ENCODE measurements at regions not wholly inside any gene's neighbourhood (a gene's known extent, or its start where the extent isn't known, plus 50 kb on each side); places are given as distances from the start of the nearest gene placed in this dataset.

DNA sequence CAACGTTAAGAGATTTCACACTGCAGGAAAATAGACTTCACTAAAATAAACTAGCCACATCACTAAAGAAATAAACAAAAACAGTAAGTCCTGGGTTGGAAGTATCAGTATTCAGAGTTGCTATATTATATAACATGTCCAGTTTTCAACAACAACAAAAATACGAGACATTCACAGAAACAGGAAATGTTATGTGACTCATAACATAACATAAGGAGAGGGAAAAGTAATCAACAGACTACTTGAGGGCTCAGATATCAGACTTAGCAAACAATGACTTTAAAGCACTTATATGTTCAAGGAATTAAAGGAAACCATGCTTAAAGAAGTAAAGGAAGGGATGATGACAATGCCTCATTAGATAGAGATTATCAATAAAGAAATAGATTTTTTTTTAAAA, 73.5 kb upstream of the MKLN1 start:
- H3K36me3 Mint-ChIP-seq, result no peaks in the 10 kb centered on the region
- H3K9me3 Mint-ChIP-seq, result peaks cover 16% of the 10 kb centered on the region
- no peaks in the 10 kb centered on the region for H3K4me1 Mint-ChIP-seq (ENCODE audit: unreplicated experiment)
- no peak overlapping the region for H3K4me3 Mint-ChIP-seq
- no peak for DNase-seq (ENCODE audit: extremely low spot score, unreplicated experiment)
- TF ChIP-seq, protein P1, sequence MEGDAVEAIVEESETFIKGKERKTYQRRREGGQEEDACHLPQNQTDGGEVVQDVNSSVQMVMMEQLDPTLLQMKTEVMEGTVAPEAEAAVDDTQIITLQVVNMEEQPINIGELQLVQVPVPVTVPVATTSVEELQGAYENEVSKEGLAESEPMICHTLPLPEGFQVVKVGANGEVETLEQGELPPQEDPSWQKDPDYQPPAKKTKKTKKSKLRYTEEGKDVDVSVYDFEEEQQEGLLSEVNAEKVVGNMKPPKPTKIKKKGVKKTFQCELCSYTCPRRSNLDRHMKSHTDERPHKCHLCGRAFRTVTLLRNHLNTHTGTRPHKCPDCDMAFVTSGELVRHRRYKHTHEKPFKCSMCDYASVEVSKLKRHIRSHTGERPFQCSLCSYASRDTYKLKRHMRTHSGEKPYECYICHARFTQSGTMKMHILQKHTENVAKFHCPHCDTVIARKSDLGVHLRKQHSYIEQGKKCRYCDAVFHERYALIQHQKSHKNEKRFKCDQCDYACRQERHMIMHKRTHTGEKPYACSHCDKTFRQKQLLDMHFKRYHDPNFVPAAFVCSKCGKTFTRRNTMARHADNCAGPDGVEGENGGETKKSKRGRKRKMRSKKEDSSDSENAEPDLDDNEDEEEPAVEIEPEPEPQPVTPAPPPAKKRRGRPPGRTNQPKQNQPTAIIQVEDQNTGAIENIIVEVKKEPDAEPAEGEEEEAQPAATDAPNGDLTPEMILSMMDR (conservative IDR thresholded peaks at IDR 0.05), result no peak
- H3K27me3 Mint-ChIP-seq, result no peaks in the 10 kb centered on the region
- H3K27ac Mint-ChIP-seq, result no peak overlapping the region

DNA sequence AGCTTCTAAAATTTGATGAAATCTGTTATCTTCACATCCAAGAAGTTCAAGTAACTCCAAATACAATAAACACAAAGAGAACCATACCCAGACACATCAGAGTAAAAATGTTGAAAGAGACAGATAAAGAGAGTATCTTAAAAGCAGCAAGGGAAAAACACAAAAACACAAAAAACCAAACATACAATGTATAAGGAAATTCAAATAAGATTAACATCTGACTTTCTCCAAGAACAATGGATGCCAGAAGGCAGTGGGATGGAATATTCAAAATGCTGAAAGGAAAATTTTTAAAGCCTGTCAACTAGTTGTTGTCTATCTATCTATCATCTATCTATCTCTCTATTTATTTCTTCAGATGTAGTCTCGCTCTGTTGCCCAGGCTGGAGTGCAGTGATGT, 72.4 kb upstream of the MKLN1 start:
- Mint-ChIP-seq H3K4me3 (no peak overlapping the region), H3K27me3 (no peaks in the 10 kb centered on the region)
- TF ChIP-seq, protein P1 (conservative IDR thresholded peaks at IDR 0.05), result no peak

DNA sequence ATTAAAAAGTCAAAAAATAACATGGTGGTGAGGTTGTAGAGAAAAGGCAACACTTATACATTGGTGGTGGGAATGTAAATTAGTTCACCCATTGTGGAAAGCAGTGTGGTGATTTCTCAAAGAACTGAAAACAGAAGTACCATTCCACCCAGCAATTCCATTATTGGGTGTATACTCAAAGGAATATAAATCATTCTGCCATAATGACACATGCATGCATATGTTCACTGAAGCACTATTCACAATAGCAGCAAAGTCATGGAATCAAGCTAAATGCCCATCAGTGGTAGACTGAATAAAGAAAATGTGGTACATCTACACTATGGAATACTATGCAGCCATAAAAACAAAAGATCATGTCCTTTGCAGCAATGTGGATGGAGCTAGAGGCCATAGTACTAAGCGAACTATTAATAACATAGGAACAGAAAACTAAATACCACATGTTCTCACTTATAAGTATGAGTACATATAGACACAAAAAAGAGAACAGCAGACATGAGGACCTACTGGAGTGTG, 66.1 kb upstream of the MKLN1 start:
- no peak for DNase-seq (ENCODE audit: extremely low spot score, unreplicated experiment)
- Mint-ChIP-seq H3K27me3 (no peaks in the 10 kb centered on the region), H3K9me3 (peaks cover 8% of the 10 kb centered on the region), H3K36me3 (no peaks in the 10 kb centered on the region), H3K27ac (no peak overlapping the region), H3K4me1 (ENCODE audit: unreplicated experiment) (no peaks in the 10 kb centered on the region), H3K4me3 (no peak overlapping the region)
- TF ChIP-seq, protein P1 (conservative IDR thresholded peaks at IDR 0.05), result no peak

More for the DNA sequence above, 72.4 kb upstream of the MKLN1 start:
- DNase-seq (ENCODE audit: extremely low spot score, unreplicated experiment), result no peak
- H3K4me1 Mint-ChIP-seq (ENCODE audit: unreplicated experiment), result no peaks in the 10 kb centered on the region
- H3K27ac Mint-ChIP-seq, result no peak overlapping the region
- no peaks in the 10 kb centered on the region for H3K36me3 Mint-ChIP-seq
- H3K9me3 Mint-ChIP-seq, result peaks cover 16% of the 10 kb centered on the region

DNA sequence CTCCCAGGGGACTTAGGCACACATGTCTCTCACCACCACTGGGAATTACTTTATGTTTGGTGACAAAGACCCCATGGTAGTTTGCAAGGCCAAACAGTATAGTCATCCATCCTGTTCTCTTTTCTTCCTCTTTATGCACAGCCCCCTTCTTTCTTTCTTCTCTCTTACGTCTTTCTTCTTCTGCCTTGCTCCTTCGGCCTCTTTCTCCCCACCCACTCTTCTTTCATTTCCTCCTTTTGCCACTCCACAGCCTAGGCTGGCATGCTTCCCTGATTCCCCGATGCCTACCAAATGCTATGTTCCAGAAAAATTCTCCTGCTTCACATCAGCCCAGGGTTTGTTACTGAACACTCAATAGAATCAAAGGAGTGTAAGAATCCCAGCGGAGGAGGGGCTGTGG, 62.4 kb upstream of the MKLN1 start:
- Mint-ChIP-seq H3K4me3 (no peak overlapping the region), H3K27me3 (no peaks in the 10 kb centered on the region), H3K9me3 (peaks cover 11% of the 10 kb centered on the region), H3K27ac (no peak overlapping the region), H3K36me3 (no peaks in the 10 kb centered on the region), H3K4me1 (ENCODE audit: unreplicated experiment) (no peaks in the 10 kb centered on the region)
- no peak for DNase-seq (ENCODE audit: extremely low spot score, unreplicated experiment)
- TF ChIP-seq, protein P1 (conservative IDR thresholded peaks at IDR 0.05), result no peak

DNA sequence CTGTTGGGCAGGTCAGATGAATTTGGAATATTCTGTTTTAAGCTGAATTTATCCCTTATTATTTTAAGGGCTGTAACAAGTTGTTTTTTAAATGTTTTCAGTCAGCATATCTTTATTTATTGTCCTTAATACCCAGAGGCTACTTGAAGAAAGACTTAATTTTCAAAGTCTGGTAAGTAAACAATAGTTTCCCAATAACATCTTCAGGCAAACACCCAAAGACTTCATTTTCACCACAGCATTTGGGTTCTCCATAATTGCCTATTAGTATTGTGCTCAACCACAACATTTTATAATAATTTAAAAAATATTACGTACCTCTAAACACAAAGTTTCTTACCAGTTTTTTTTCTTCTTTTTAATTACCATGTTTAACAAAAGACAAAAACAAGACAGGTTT, 60.0 kb upstream of the MKLN1 start:
- TF ChIP-seq, protein P1 (conservative IDR thresholded peaks at IDR 0.05), result no peak
- Mint-ChIP-seq H3K4me3 (no peak overlapping the region), H3K4me1 (ENCODE audit: unreplicated experiment) (no peaks in the 10 kb centered on the region), H3K27me3 (no peaks in the 10 kb centered on the region), H3K9me3 (peaks cover 3% of the 10 kb centered on the region), H3K27ac (no peak overlapping the region), H3K36me3 (no peaks in the 10 kb centered on the region)
- no peak for DNase-seq (ENCODE audit: extremely low spot score, unreplicated experiment)

DNA sequence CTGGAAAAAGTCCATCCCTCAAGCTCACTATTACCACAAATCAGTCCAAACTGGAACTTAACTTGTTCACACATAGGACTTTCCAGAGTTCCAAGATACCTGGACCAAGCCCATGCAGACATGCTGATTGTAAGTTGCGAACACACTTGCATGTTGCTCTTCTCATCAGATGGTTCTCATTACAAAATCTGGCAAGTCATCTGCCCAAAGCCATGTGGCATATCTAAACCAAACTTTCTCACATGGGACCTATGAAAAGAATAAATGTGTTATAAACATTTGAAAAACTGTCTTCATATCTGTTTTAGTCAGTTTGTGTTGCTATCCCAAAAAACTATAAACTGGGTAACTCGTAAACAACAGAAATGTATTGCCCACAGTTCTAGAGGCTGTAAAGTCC, 58.8 kb upstream of the MKLN1 start:
- Mint-ChIP-seq H3K36me3 (no peaks in the 10 kb centered on the region), H3K4me3 (no peak overlapping the region), H3K27me3 (no peaks in the 10 kb centered on the region), H3K27ac (no peak overlapping the region), H3K9me3 (peaks cover 3% of the 10 kb centered on the region), H3K4me1 (ENCODE audit: unreplicated experiment) (no peaks in the 10 kb centered on the region)
- TF ChIP-seq, protein P1 (conservative IDR thresholded peaks at IDR 0.05), result no peak
- no peak for DNase-seq (ENCODE audit: extremely low spot score, unreplicated experiment)
